K562 (cell line): ENCODE measurements at regions not wholly inside any gene's neighbourhood (a gene's known extent, or its start where the extent isn't known, plus 50 kb on each side); places are given as distances from the start of the nearest gene placed in this dataset.

Experiments used
- ARID2 ChIP-seq: fragments of 450-650 bp; IDR thresholded peaks from 2 replicates; pipeline ENCODE4 v1.6.1; 2017; ENCODE audit warnings: antibody characterized with exemption, mild to moderate bottlenecking
- BCLAF1 ChIP-seq, 2 experiments: fragments of 450-650 bp in 1 of 2; IDR thresholded peaks; 2 replicates each; pipeline ENCODE4 v1.6.1; 2011 to 2017; ENCODE audit warnings: low read depth in 2 of 2, antibody characterized with exemption in 1 of 2, borderline replicate concordance in 1 of 2, low read length in 1 of 2, mild to moderate bottlenecking in 1 of 2, mixed read lengths in 1 of 2; ENCODE audit not compliant: control insufficient read depth in 1 of 2
- E2F5 ChIP-seq: sonication (generic); formaldehyde crosslinking; IDR thresholded peaks from 2 replicates; pipeline ENCODE4 v1.8.0; 2022; ENCODE audit warnings: mild to moderate bottlenecking, missing genetic modification reagents
- FOXK2 ChIP-seq, 2 experiments: fragments of 450-650 bp; IDR thresholded peaks in 1 of 2; conservative IDR thresholded peaks in 1 of 2; 2 replicates each; pipeline ENCODE4 v1.6.1; 2016; ENCODE audit warnings: low read depth in 2 of 2, mild to moderate bottlenecking in 1 of 2
- FOXP4 ChIP-seq: sonication (generic); formaldehyde crosslinking; IDR thresholded peaks from 2 replicates; pipeline ENCODE4 v1.8.0; 2022; ENCODE audit warnings: mild to moderate bottlenecking, missing genetic modification reagents, borderline replicate concordance
- KLF10 ChIP-seq: fragments of 250-450 bp; sonication (Bioruptor Pico); IDR thresholded peaks from 2 replicates; pipeline ENCODE4 v1.6.1; 2021; ENCODE audit warnings: matching md5 sums
- MAZ ChIP-seq, 2 experiments: fragments of 450-650 bp in 1 of 2; sonication (generic) in 1 of 2; formaldehyde crosslinking; IDR thresholded peaks in 1 of 2; conservative IDR thresholded peaks in 1 of 2; 2 replicates each; pipeline versions ENCODE4 v1.4.0 to v1.5.0; 2020; ENCODE audit warnings: mild to moderate bottlenecking in 1 of 2, missing genetic modification reagents in 1 of 2
- MYNN ChIP-seq, 2 experiments: sonication (generic); formaldehyde crosslinking in 1 of 2; IDR thresholded peaks; 2 replicates each; pipeline versions ENCODE4 v1.5.0 to v1.6.1; 2016 to 2020; ENCODE audit warnings: antibody characterized with exemption in 1 of 2, missing genetic modification reagents in 1 of 2
- SMC3 ChIP-seq: conservative IDR thresholded peaks from 2 replicates; pipeline ENCODE4 v1.6.1; 2011; ENCODE audit warnings: low read depth, low read length, improper control_type of control experiment; ENCODE audit not compliant: insufficient read depth
- SPI1 ChIP-seq: IDR thresholded peaks from 2 replicates; pipeline ENCODE4 v1.6.1; 2011; ENCODE audit warnings: low read depth, low read length, control low read depth, borderline replicate concordance
- TAF1 ChIP-seq: IDR thresholded peaks from 2 replicates; pipeline ENCODE4 v1.6.1; 2011; ENCODE audit warnings: mild to moderate bottlenecking, low read length, moderate library complexity; ENCODE audit not compliant: insufficient read depth, control insufficient read depth, severe bottlenecking; ENCODE audit errors: extremely low read depth
- TBL1XR1 ChIP-seq, 2 experiments: IDR thresholded peaks; 2 replicates each; pipeline ENCODE4 v1.6.1; 2012; ENCODE audit warnings: improper control_type of control experiment in 2 of 2, low read length in 2 of 2, mild to moderate bottlenecking in 1 of 2
- TFAP4 ChIP-seq: sonication (generic); formaldehyde crosslinking; IDR thresholded peaks from 2 replicates; pipeline ENCODE4 v1.8.0; 2022; ENCODE audit warnings: missing genetic modification reagents, mild to moderate bottlenecking, moderate library complexity, borderline replicate concordance
- ZKSCAN1 ChIP-seq: fragments of 150-350 bp; IDR thresholded peaks from 2 replicates; pipeline ENCODE4 v1.6.1; 2016; ENCODE audit warnings: low read depth, low read length
- ZNF121 ChIP-seq: sonication (generic); formaldehyde crosslinking; conservative IDR thresholded peaks from 2 replicates; pipeline ENCODE4 v1.8.0; 2022; ENCODE audit warnings: missing genetic modification reagents
- ZNF133 ChIP-seq: fragments of 250-450 bp; sonication (Bioruptor Pico); IDR thresholded peaks from 2 replicates; pipeline ENCODE4 v1.4.0; 2020; ENCODE audit warnings: mild to moderate bottlenecking
- ZNF583 ChIP-seq: fragments of 250-450 bp; sonication (Bioruptor Pico); IDR thresholded peaks from 2 replicates; pipeline ENCODE4 v1.4.0; 2020
- ZNF76 ChIP-seq: fragments of 250-450 bp; sonication (Bioruptor Pico); IDR thresholded peaks from 2 replicates; pipeline ENCODE4 v1.4.0; 2020; ENCODE audit warnings: mild to moderate bottlenecking, moderate library complexity, borderline replicate concordance
- ZNF79 ChIP-seq: fragments of 250-450 bp; sonication (Bioruptor Pico); IDR thresholded peaks from 2 replicates; pipeline ENCODE4 v1.4.0; 2020; ENCODE audit warnings: low read depth, mild to moderate bottlenecking, moderate library complexity

- TF ChIP-seq TAF1 (no peak), MAZ (CRISPR knock-in tag; conservative IDR thresholded peaks at IDR 0.05 in 1 of 2, IDR thresholded peaks at IDR 0.05 in 1 of 2) (0 out of 4 replicates have a peak, but pooled peaks of 1 of the 2 experiments have one; percentile 30), ARID2 (no peak), FOXK2 (conservative IDR thresholded peaks at IDR 0.05 in 1 of 2, IDR thresholded peaks at IDR 0.05 in 1 of 2; ENCODE audit: low read depth in 2 of 2) (no peak), ZNF121 (CRISPR knock-in tag) (no peak), ZNF133 (no peak), SPI1 (no peak), BCLAF1 (IDR thresholded peaks at IDR 0.05; ENCODE audit: borderline replicate concordance in 1 of 2, control insufficient read depth in 1 of 2, low read depth in 2 of 2, low read length in 1 of 2) (no peak), TBL1XR1 (IDR thresholded peaks at IDR 0.05; ENCODE audit: low read length in 2 of 2) (no peak), MYNN (IDR thresholded peaks at IDR 0.05) (no peak), MYNN (CRISPR knock-in tag; IDR thresholded peaks at IDR 0.05) (no peak), ZKSCAN1 (no peak), ZNF76 (CRISPR knock-in tag) (no peak), TFAP4 (no peak), ZNF79 (CRISPR knock-in tag) (no peak), SMC3 (peak; percentile 75), KLF10 (CRISPR knock-in tag) (no peak), E2F5 (CRISPR knock-in tag) (no peak), ZNF583 (CRISPR knock-in tag) (no peak), FOXP4 (CRISPR knock-in tag) (no peak)
Measured at GRCh38 chr5:71782771-71783770, 64.0 kb downstream of the CARTPT start (continued).
